K562 (cell line): ENCODE measurements at regions not wholly inside any gene's neighbourhood (a gene's known extent, or its start where the extent isn't known, plus 50 kb on each side); places are given as distances from the start of the nearest gene placed in this dataset.

Experiments used
- ATAC-seq: fragments of 200-7000 bp; cut with Tn5 transposase; 3 replicates; pipeline ENCODE4 v1.9.1; 2020; ENCODE audit warnings: moderate library complexity
- BruUV-seq: library from RNA; stranded (reverse); fragments of 400-500 nt; replicated peaks from 2 replicates; lab custom pipeline; 2021; lab: Mats Ljungman, UMichigan
- CTCF ChIA-PET: fragments of 300-600 bp; formaldehyde crosslinking; extraction: SDS; loops from one replicate; lab custom pipeline; 2021; ENCODE audit warnings: low intra/inter-chr PET ratio; lab: Yijun Ruan, JAX
- POLR2A ChIA-PET: fragments of 300-600, 350-650 bp; sonication (Branson Sonifier 250); formaldehyde crosslinking; extraction: SDS; loops from one replicate; lab custom pipeline; 2021; ENCODE audit warnings: antibody characterized with exemption, inconsistent platforms; lab: Yijun Ruan, JAX
- DNase-seq, 4 experiments: peaks; one replicate each; pipeline versions ENCODE4 v3.0.0 to v3.0.0-alpha.2; 2011 to 2018; ENCODE audit warnings: low spot score in 3 of 4, mixed read lengths in 3 of 4; ENCODE audit errors: extremely low read depth in 1 of 4
- FAIRE-seq: peaks from 2 replicates; lab custom pipeline; 2011; peaks lifted over from hg19 to GRCh38; lab: Jason Lieb, UNC
- H2AFZ ChIP-seq: 2 replicates; pipeline ENCODE4 v1.6.0; 2011; ENCODE audit warnings: low read depth, low read length, control low read depth, inconsistent platforms
- H3K27ac ChIP-seq: fragments of 200-600 bp; 3 replicates; pipeline ENCODE4 v1.8.0; 2011; ENCODE audit warnings: low read depth, mild to moderate bottlenecking, control low read depth, inconsistent platforms, low read length, moderate library complexity, mixed read lengths; ENCODE audit errors: extremely low read depth
- H3K27me3 ChIP-seq, 2 experiments: fragments of 300-600 bp in 1 of 2; 2 replicates in 1 of 2; 3 replicates in 1 of 2; pipeline versions ENCODE4 v1.6.0 to v1.8.0; 2011; ENCODE audit warnings: inconsistent platforms in 2 of 2, low read length in 2 of 2, mild to moderate bottlenecking in 1 of 2, mixed read lengths in 1 of 2, moderate library complexity in 1 of 2; ENCODE audit not compliant: control insufficient read depth in 2 of 2, insufficient read depth in 2 of 2
- H3K36me3 ChIP-seq: fragments of 300-600 bp; 3 replicates; pipeline ENCODE4 v1.8.0; 2011; ENCODE audit warnings: mild to moderate bottlenecking, low read length, inconsistent platforms; ENCODE audit not compliant: control insufficient read depth, insufficient read depth
- H3K4me1 ChIP-seq, 2 experiments: fragments of 200-600 bp in 1 of 2; replicated peaks in 1 of 2; 2 replicates in 1 of 2; 3 replicates in 1 of 2; pipeline versions ENCODE4 v1.5.1 to v1.8.0; 2011; ENCODE audit warnings: inconsistent platforms in 2 of 2, low read length in 2 of 2, mild to moderate bottlenecking in 1 of 2, mixed read lengths in 1 of 2, moderate library complexity in 1 of 2; ENCODE audit not compliant: control insufficient read depth in 2 of 2, insufficient read depth in 2 of 2
- H3K4me2 ChIP-seq: 2 replicates; pipeline ENCODE4 v1.6.1; 2011; ENCODE audit warnings: low read length, control low read depth, inconsistent platforms, mixed read lengths; ENCODE audit not compliant: insufficient read depth
- H3K4me3 ChIP-seq: fragments of 200-600 bp; sonication (generic), shearing (Covaris generic); 2 replicates; pipeline ENCODE4 v1.5.1; 2016; ENCODE audit warnings: control low read depth, inconsistent platforms
- H3K79me2 ChIP-seq: fragments of 200-600 bp; 3 replicates; pipeline ENCODE4 v1.8.0; 2011; ENCODE audit warnings: low read length, inconsistent platforms; ENCODE audit not compliant: control insufficient read depth, insufficient read depth
- H3K9ac ChIP-seq, 2 experiments: 2 replicates each; pipeline versions ENCODE4 v1.6.0 to v1.6.1; 2011; ENCODE audit warnings: low read depth in 2 of 2, low read length in 2 of 2, control low read depth in 1 of 2, inconsistent platforms in 1 of 2, mild to moderate bottlenecking in 1 of 2, mixed read lengths in 1 of 2; ENCODE audit not compliant: insufficient read depth in 1 of 2
- H3K9me1 ChIP-seq: one replicate; pipeline ENCODE4 v1.6.0; 2011; ENCODE audit warnings: inconsistent platforms, mild to moderate bottlenecking, low read length, moderate library complexity; ENCODE audit not compliant: control insufficient read depth, insufficient read depth
- H3K9me3 ChIP-seq: replicated peaks from 2 replicates; pipeline ENCODE4 v1.5.1; 2011; ENCODE audit warnings: low read depth, low read length, inconsistent platforms; ENCODE audit not compliant: control insufficient read depth, insufficient read depth
- H4K20me1 ChIP-seq: replicated peaks from 2 replicates; pipeline ENCODE4 v1.6.1; 2011; ENCODE audit warnings: low read length, inconsistent platforms, mixed read lengths; ENCODE audit not compliant: control insufficient read depth, insufficient read depth
- CREBBP ChIP-seq: IDR thresholded peaks from one replicate; pipeline ENCODE4 v1.6.1; 2012; ENCODE audit warnings: low read depth, mild to moderate bottlenecking, control low read depth, inconsistent platforms, low read length
- EP400 ChIP-seq: fragments of 450-650 bp; IDR thresholded peaks from 2 replicates; pipeline ENCODE4 v1.6.1; 2017; ENCODE audit warnings: antibody characterized with exemption, mild to moderate bottlenecking, moderate library complexity
- ETV5 ChIP-seq: sonication (generic); formaldehyde crosslinking; IDR thresholded peaks from 2 replicates; pipeline ENCODE4 v1.4.0; 2020; ENCODE audit warnings: low read depth, mild to moderate bottlenecking, missing genetic modification reagents
- FOXA3 ChIP-seq, 2 experiments: fragments of 450-650 bp in 1 of 2; sonication (generic) in 1 of 2; formaldehyde crosslinking; IDR thresholded peaks in 1 of 2; conservative IDR thresholded peaks in 1 of 2; 2 replicates each; pipeline versions ENCODE4 v1.4.0 to v1.8.0; 2020 to 2022; ENCODE audit warnings: mild to moderate bottlenecking in 2 of 2, missing genetic modification reagents in 1 of 2
- KAT2B ChIP-seq: IDR thresholded peaks from one replicate; pipeline ENCODE4 v1.6.1; 2012; ENCODE audit warnings: low read depth, mild to moderate bottlenecking, control low read depth, inconsistent platforms, low read length, moderate library complexity
- MXD1 ChIP-seq: fragments of 250-450 bp; sonication (Bioruptor Pico); IDR thresholded peaks from 2 replicates; pipeline ENCODE4 v1.8.0; 2021; ENCODE audit warnings: borderline replicate concordance, mild to moderate bottlenecking, moderate library complexity; ENCODE audit not compliant: poor library complexity, severe bottlenecking
- ZNF274 ChIP-seq: IDR thresholded peaks from 2 replicates; pipeline ENCODE4 v1.6.1; 2011; ENCODE audit warnings: low read depth, mild to moderate bottlenecking, low read length, moderate library complexity, borderline replicate concordance
- ZNF436 ChIP-seq: fragments of 250-450, 450-650 bp; sonication (Bioruptor Pico); formaldehyde crosslinking; IDR thresholded peaks from 2 replicates; pipeline ENCODE4 v1.7.0; 2020; ENCODE audit warnings: mild to moderate bottlenecking
- ZNF57 ChIP-seq: fragments of 450-650 bp; formaldehyde crosslinking; IDR thresholded peaks from 2 replicates; pipeline ENCODE4 v1.4.0; 2020; ENCODE audit warnings: mild to moderate bottlenecking, moderate library complexity
- WGBS: fragments of 100-300 bp; shearing (Covaris generic); methylation state at CpG from one replicate; pipeline ENCODE4 v1.1.6; 2016; ENCODE audit warnings: low coverage, mixed read lengths; ENCODE audit not compliant: insufficient coverage; ENCODE audit errors: missing lambda C conversion rate; 5-methylcytosine and 5-hydroxymethylcytosine counted together
- in situ Hi-C: fragments of 300-500 bp; cut with MboI; formaldehyde crosslinking; loops from 4 replicates; pipeline ENCODE4 v1.15.0; 2018; ENCODE audit warnings: inconsistent platforms, mixed read lengths
- intact Hi-C: fragments of 100-400 bp; cut with micrococcal nuclease; formaldehyde crosslinking; loops from 2 replicates; pipeline ENCODE4 v1.14.2; 2022
- TF ChIP-seq, protein P1 (sequence below), 2 experiments: IDR thresholded peaks in 1 of 2; conservative IDR thresholded peaks in 1 of 2; 2 replicates each; pipeline ENCODE4 v1.6.1; 2016; ENCODE audit warnings: low read depth in 2 of 2, mild to moderate bottlenecking in 1 of 2, missing compliant biosample characterization in 1 of 2, missing genetic modification characterization in 1 of 2, moderate library complexity in 1 of 2

- no peak for TF ChIP-seq MXD1 (CRISPR knock-in tag)
- no peak for TF ChIP-seq ETV5
Observed at GRCh38 chr10:44042926-44043602, 341.8 kb downstream of the CXCL12 start (continued).

GRCh38 chr10:44042075-44042770 lies 342.7 kb downstream of the CXCL12 start:
- TF ChIP-seq EP400 (no peak), ZNF57 (no peak), KAT2B (no peak), ZNF436 (no peak), ZNF274 (no peak), CREBBP (no peak), FOXA3 (CRISPR knock-in tag; conservative IDR thresholded peaks at IDR 0.05 in 1 of 2, IDR thresholded peaks at IDR 0.05 in 1 of 2) (no peak)
- TF ChIP-seq, protein P1, sequence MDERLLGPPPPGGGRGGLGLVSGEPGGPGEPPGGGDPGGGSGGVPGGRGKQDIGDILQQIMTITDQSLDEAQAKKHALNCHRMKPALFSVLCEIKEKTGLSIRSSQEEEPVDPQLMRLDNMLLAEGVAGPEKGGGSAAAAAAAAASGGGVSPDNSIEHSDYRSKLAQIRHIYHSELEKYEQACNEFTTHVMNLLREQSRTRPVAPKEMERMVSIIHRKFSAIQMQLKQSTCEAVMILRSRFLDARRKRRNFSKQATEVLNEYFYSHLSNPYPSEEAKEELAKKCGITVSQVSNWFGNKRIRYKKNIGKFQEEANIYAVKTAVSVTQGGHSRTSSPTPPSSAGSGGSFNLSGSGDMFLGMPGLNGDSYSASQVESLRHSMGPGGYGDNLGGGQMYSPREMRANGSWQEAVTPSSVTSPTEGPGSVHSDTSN (CRISPR knock-in tag; IDR thresholded peaks at IDR 0.05; ENCODE audit: low read depth), result no peak
- TF ChIP-seq, protein P1 (tag; conservative IDR thresholded peaks at IDR 0.05; ENCODE audit: low read depth), result no peak
- TF ChIP-seq, all 486 proteins: peak for 0
- Histone ChIP-seq H3K27ac (no peak overlapping the region), H2AFZ (no peak overlapping the region), H3K36me3 (no peaks in the 10 kb centered on the region), H3K9me1 (no peaks in the 10 kb centered on the region), H3K4me2 (no peak overlapping the region), H3K79me2 (no peaks in the 10 kb centered on the region), H3K27me3 (peaks cover 10 to 13% of the 10 kb centered on the region in 2 experiments), H3K4me1 (no peaks in the 10 kb centered on the region), H3K4me3 (no peak overlapping the region), H3K9ac (no peak overlapping the region), H3K9me3 (no peaks in the 10 kb centered on the region), H4K20me1 (no peaks in the 10 kb centered on the region)
- no TSS peak for BruUV-seq
- in situ Hi-C loops, result no loop called here
- CTCF ChIA-PET, result no interaction called here
- WGBS, result 0% methylated on average over 2 of the region's 2 CpGs
- intact Hi-C loops, result no loop called here
- POLR2A ChIA-PET, result no interaction called here
- FAIRE-seq (no peak), ATAC-seq (no peak), DNase-seq (no peak)
